ENCODE measurements at regions not wholly inside any gene's neighbourhood (a gene's known extent, or its start where the extent isn't known, plus 50 kb on each side); places are given as distances from the start of the nearest gene placed in this dataset.

DNA sequence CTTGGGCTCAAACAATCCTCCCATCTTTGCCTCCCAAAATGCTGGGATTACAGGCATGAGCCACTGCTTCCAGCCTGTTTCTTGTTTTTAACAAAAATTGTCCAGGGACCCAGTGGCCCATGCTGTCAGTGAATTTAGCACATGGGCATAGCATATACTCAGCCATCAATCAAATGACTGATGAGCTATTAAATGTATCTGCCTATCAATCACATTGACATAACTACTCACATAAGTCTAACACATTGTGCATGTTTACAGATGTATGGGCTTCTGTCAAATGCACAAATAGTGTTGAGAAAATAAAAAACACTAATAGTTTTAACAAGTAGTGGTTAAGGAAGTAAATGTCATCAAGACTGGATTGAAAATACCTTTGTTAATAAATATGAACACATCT lies 249.4 kb downstream of the COX18 start:
- no peak for DNase-seq (ENCODE audit: low read depth, low spot score)
- BruUV-seq (replicated peaks), result no TSS peak
- no peak overlapping the region for H2AFZ ChIP-seq (ENCODE audit: low read depth, low read length)
- no peak for TF ChIP-seq POLR2A (IDR thresholded peaks at IDR 0.05; ENCODE audit: low read depth, low read length)
- no peak for TF ChIP-seq EZH2 (IDR thresholded peaks at IDR 0.05; ENCODE audit: borderline replicate concordance, low read depth, low read length, severe bottlenecking)
- TF ChIP-seq JUN (IDR thresholded peaks at IDR 0.05; ENCODE audit: borderline replicate concordance, insufficient read depth, insufficient read length, low read depth), result no peak
- no peak for TF ChIP-seq POLR2AphosphoS5 (IDR thresholded peaks at IDR 0.05; ENCODE audit: insufficient read depth, low read depth, low read length)
- no peak for TF ChIP-seq MAX (IDR thresholded peaks at IDR 0.05; ENCODE audit: insufficient read depth, insufficient read length)
- TF ChIP-seq CTCF (IDR thresholded peaks at IDR 0.05; ENCODE audit: extremely low read depth in 1 of 2, insufficient read depth in 1 of 2, low read depth in 1 of 2, low read length in 2 of 2), result no peak
- no peak for TF ChIP-seq MYC (IDR thresholded peaks at IDR 0.05; ENCODE audit: low read depth, low read length)
- no peak for TF ChIP-seq FOS (IDR thresholded peaks at IDR 0.05; ENCODE audit: borderline replicate concordance, insufficient read depth, low read length)
- no peak for TF ChIP-seq GATA2 (IDR thresholded peaks at IDR 0.05; ENCODE audit: insufficient read depth, insufficient read length, low read depth, low read length)
- CTCF ChIA-PET, result no interaction called here
- dilution Hi-C loops (cut with MboI; ENCODE audit: extremely low pct_ligation_motif_present, low sequenced_read_pairs) (no loop called here), intact Hi-C loops (cut with micrococcal nuclease) (no loop called here)
- H3K79me2 ChIP-seq (ENCODE audit: control insufficient read depth, insufficient read depth, low read length), result no peaks in the 10 kb centered on the region
- H3K4me2 ChIP-seq (ENCODE audit: insufficient read depth, low read length), result no peak overlapping the region
- no peaks in the 10 kb centered on the region for H3K4me1 ChIP-seq (ENCODE audit: control insufficient read depth, extremely low read depth, insufficient read depth, low read length)
- FAIRE-seq, result no peak
- no peak overlapping the region for H3K9ac ChIP-seq (replicated peaks; ENCODE audit: extremely low read depth, insufficient read depth, low read length)
- POLR2A ChIA-PET, result no interaction called here
- H3K36me3 ChIP-seq (ENCODE audit: control insufficient read depth in 2 of 2, extremely low read depth in 1 of 2, insufficient read depth in 2 of 2, low read length in 2 of 2), result no peaks in the 10 kb centered on the region
- H4K20me1 ChIP-seq (replicated peaks; ENCODE audit: control insufficient read depth, extremely low read depth, insufficient read depth, low read length), result no peaks in the 10 kb centered on the region
- no peaks in the 10 kb centered on the region for H3K9me3 ChIP-seq (replicated peaks; ENCODE audit: control insufficient read depth, insufficient read depth, low read length)
- H3K9me1 ChIP-seq (replicated peaks; ENCODE audit: control insufficient read depth, extremely low read depth, insufficient read depth, low read length), result no peaks in the 10 kb centered on the region
- no peaks in the 10 kb centered on the region for H3K27me3 ChIP-seq (ENCODE audit: control insufficient read depth in 2 of 2, insufficient read depth in 2 of 2, low read length in 2 of 2)
- no peak overlapping the region for H3K4me3 ChIP-seq (replicated peaks in 1 of 3; ENCODE audit: insufficient read depth in 1 of 3, low read depth in 1 of 3, low read length in 3 of 3)
- no peak overlapping the region for H3K27ac ChIP-seq (ENCODE audit: insufficient read depth, low read depth, low read length)
